Suprapubic skin (tissue), 4 donors: ENCODE measurements at regions not wholly inside any gene's neighbourhood (a gene's known extent, or its start where the extent isn't known, plus 50 kb on each side); places are given as distances from the start of the nearest gene placed in this dataset.

Experiments
- DNase-seq, 2 donors: peaks; one replicate each; pipeline ENCODE4 v3.0.0-alpha.2; 2019; ENCODE audit warnings: low spot score in 2 of 2
- H3K27ac ChIP-seq: fragments of 200-600 bp; sonication (generic); one replicate; pipeline ENCODE4 v1.5.1; 2019
- H3K27me3 ChIP-seq: fragments of 200-600 bp; sonication (generic); one replicate; pipeline ENCODE4 v1.5.1; 2019
- H3K36me3 ChIP-seq: fragments of 200-600 bp; sonication (generic); one replicate; pipeline ENCODE4 v1.5.1; 2019
- H3K4me1 ChIP-seq: fragments of 200-600 bp; sonication (generic); one replicate; pipeline ENCODE4 v1.5.1; 2019
- H3K4me3 ChIP-seq: fragments of 200-600 bp; sonication (generic); one replicate; pipeline ENCODE4 v1.5.1; 2019; ENCODE audit warnings: mild to moderate bottlenecking
- H3K9me3 ChIP-seq: fragments of 200-600 bp; sonication (generic); one replicate; pipeline ENCODE4 v1.5.1; 2019
- CTCF ChIP-seq, 2 donors: fragments of 200-600 bp in 1 of 2; fragments of 450-650 bp in 1 of 2; sonication (generic) in 1 of 2; IDR thresholded peaks; one replicate each; pipeline ENCODE4 v1.5.1; 2016 to 2019; ENCODE audit warnings: antibody characterized with exemption in 2 of 2, mild to moderate bottlenecking in 1 of 2, moderate library complexity in 1 of 2
- EP300 ChIP-seq: sonication (generic); formaldehyde crosslinking; IDR thresholded peaks from one replicate; pipeline ENCODE4 v1.6.1; 2017; ENCODE audit warnings: antibody characterized with exemption
- POLR2A ChIP-seq, 2 donors: fragments of 450-650 bp; IDR thresholded peaks; one replicate each; pipeline ENCODE4 v1.6.1; 2017; ENCODE audit warnings: antibody characterized with exemption in 2 of 2, mild to moderate bottlenecking in 2 of 2, moderate library complexity in 2 of 2
- POLR2AphosphoS5 ChIP-seq, 3 donors: sonication (generic); formaldehyde crosslinking; IDR thresholded peaks; one replicate each; pipeline ENCODE4 v1.6.1; 2017; ENCODE audit warnings: antibody characterized with exemption in 3 of 3
- WGBS: methylation state at CpG from one replicate; pipeline ENCODE4 v1.1.5; 2018; 5-methylcytosine and 5-hydroxymethylcytosine counted together

GRCh38 chr4:82044141-82044993 is 329.4 kb downstream of the HNRNPD start:
- Histone ChIP-seq H3K9me3 (no peaks in the 10 kb centered on the region), H3K4me1 (peaks cover 20% of the 10 kb centered on the region), H3K27ac (no peak overlapping the region), H3K4me3 (peak overlapping the region; percentile 67), H3K27me3 (peaks cover 15% of the 10 kb centered on the region), H3K36me3 (no peaks in the 10 kb centered on the region)
- no peak for TF ChIP-seq CTCF (IDR thresholded peaks at IDR 0.05)
- TF ChIP-seq POLR2AphosphoS5 (IDR thresholded peaks at IDR 0.05) = no peak
- no peak for TF ChIP-seq EP300
- peak; percentile 65 to 79 for DNase-seq
- WGBS = 4% methylated on average over 9 of the region's 75 CpGs

DNA sequence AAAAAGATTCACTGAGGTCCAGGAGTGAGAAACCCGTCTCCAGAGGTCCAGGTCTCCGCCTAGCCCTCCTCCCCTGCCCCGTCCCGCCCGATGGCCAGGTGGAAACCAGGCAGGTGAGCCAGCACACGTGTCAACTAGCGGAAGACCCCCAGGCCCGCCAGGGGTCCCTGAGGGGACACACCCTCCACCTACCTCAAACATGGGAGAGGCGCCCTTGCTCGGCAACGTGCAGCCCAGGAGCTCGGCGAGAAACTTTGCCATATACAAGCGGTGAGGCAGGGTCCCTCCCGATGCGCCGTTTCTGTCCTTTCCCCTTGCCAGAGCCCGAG is 330.0 kb downstream of the HNRNPD start:
- TF ChIP-seq CTCF (IDR thresholded peaks at IDR 0.05) = no peak
- Histone ChIP-seq H3K4me1 (peaks cover 20% of the 10 kb centered on the region), H3K9me3 (no peaks in the 10 kb centered on the region), H3K4me3 (peak overlapping the region; percentile 67), H3K36me3 (no peaks in the 10 kb centered on the region), H3K27ac (no peak overlapping the region), H3K27me3 (peaks cover 15% of the 10 kb centered on the region)
- peak in 1 of 2 donors; percentile 57 for DNase-seq
- WGBS = 0% methylated on average over 2 of the region's 18 CpGs

DNA sequence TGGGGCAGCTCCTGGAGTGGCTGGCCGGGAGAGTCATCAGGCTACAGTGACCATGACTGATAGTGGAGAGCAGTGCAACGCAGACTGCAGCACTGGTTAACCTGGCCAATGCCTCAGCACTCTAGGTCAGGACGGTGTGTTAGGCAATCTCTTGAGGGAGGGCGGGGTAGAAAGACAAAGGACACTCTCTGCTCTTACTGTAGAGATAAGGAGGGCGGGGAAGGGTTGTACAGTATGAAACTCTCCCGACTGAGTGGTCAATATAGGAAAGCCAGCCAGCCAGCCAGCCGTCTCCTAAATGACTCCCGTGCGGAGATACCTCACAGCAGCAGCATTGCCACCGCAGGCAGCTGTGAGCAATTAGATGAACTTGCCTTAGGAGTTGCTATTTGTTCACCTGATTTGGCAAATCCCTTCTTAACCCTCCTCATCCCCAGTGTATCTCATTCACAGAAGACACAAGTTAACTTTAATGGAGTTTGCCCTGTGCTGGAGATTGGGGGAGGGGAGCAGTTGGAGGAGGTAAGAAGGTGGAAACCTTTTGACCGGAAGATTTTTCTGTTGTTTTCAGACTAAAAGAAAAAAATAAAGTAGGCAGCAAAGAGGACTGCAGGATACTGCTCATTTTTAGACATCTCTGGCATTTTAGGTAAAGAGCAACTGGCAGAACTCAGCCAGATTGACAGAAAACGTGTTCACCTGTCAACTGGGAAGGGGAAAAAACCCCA is 330.5 kb downstream of the HNRNPD start:
- Histone ChIP-seq H3K27ac (no peak overlapping the region), H3K27me3 (peaks cover 15% of the 10 kb centered on the region), H3K9me3 (no peaks in the 10 kb centered on the region), H3K4me1 (peaks cover 20% of the 10 kb centered on the region), H3K4me3 (peak overlapping the region; percentile 67), H3K36me3 (no peaks in the 10 kb centered on the region)
- WGBS = 22% methylated on average over 12 of the region's 12 CpGs
- DNase-seq = no peak
- TF ChIP-seq EP300 = no peak
- no peak for TF ChIP-seq POLR2AphosphoS5 (IDR thresholded peaks at IDR 0.05)
- TF ChIP-seq CTCF (IDR thresholded peaks at IDR 0.05) = no peak
- TF ChIP-seq POLR2A (IDR thresholded peaks at IDR 0.05) = no peak

DNA sequence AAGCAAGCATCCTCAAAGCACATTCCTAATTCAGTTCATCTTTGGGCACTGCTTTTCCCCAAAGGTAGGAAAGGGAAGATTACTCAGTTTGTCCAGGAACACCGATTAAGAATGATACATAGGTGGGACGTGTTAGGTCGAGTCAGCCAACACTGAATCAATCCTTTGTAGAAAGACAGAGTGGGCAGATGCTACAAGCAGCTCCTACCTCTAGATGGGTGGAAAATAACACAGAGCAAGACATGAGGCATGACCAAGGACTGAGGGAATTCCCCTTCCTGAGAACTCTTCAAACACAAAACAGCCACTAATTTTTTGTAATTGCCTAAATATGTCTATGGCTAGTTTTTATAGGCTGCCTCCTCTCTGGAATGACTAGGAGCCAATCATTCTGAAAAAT is 331.7 kb downstream of the HNRNPD start:
- H3K9me3 ChIP-seq = no peaks in the 10 kb centered on the region
- no peak overlapping the region for H3K27ac ChIP-seq
- no peak overlapping the region for H3K4me3 ChIP-seq
- no peaks in the 10 kb centered on the region for H3K36me3 ChIP-seq
- DNase-seq = no peak
- H3K4me1 ChIP-seq = peaks cover 20% of the 10 kb centered on the region
- peaks cover 15% of the 10 kb centered on the region for H3K27me3 ChIP-seq
- WGBS = 51% methylated on average over 3 of the region's 3 CpGs
- TF ChIP-seq EP300 (no peak), POLR2A (IDR thresholded peaks at IDR 0.05) (no peak), CTCF (IDR thresholded peaks at IDR 0.05) (no peak), POLR2AphosphoS5 (IDR thresholded peaks at IDR 0.05) (no peak)

GRCh38 chr4:82038936-82039335 is 334.9 kb downstream of the HNRNPD start:
- TF ChIP-seq POLR2A (IDR thresholded peaks at IDR 0.05) (no peak), CTCF (IDR thresholded peaks at IDR 0.05) (no peak), EP300 (no peak), POLR2AphosphoS5 (IDR thresholded peaks at IDR 0.05) (no peak)
- Histone ChIP-seq H3K27ac (no peak overlapping the region), H3K4me1 (peaks cover 11% of the 10 kb centered on the region), H3K4me3 (no peak overlapping the region), H3K27me3 (peaks cover 4% of the 10 kb centered on the region), H3K9me3 (no peaks in the 10 kb centered on the region), H3K36me3 (no peaks in the 10 kb centered on the region)
- 55% methylated on average over 2 of the region's 2 CpGs for WGBS
- no peak for DNase-seq
